Small intestine (tissue), 7 donors: ENCODE measurements at regions not wholly inside any gene's neighbourhood (a gene's known extent, or its start where the extent isn't known, plus 50 kb on each side); places are given as distances from the start of the nearest gene placed in this dataset.
"Not testable (repeated sequence)": the region's sequence is repeated elsewhere in the genome, so short reads cannot be mapped to it uniquely, and the experiment has no call there.

Experiments used
- DNase-seq, 2 donors: peaks; one replicate each; pipeline versions ENCODE4 v3.0.0 to v3.0.0-alpha.2; 2013
- FAIRE-seq: peaks from 2 replicates; lab custom pipeline; 2012; peaks lifted over from hg19 to GRCh38; lab: Jason Lieb, UNC
- H3K27ac ChIP-seq, 3 donors: one replicate each; pipeline ENCODE4 v1.5.1; 2013; ENCODE audit warnings: low read length in 2 of 3, mild to moderate bottlenecking in 2 of 3, control low read depth in 1 of 3, inconsistent platforms in 1 of 3, low read depth in 1 of 3, moderate library complexity in 1 of 3
- H3K27me3 ChIP-seq, 3 donors: one replicate each; pipeline ENCODE4 v1.6.1; 2013; ENCODE audit warnings: low read length in 3 of 3, inconsistent platforms in 1 of 3; ENCODE audit not compliant: control insufficient read depth in 3 of 3, insufficient read depth in 3 of 3
- H3K36me3 ChIP-seq, 3 donors: one replicate each; pipeline ENCODE4 v1.6.1; 2013; ENCODE audit warnings: low read length in 3 of 3, inconsistent platforms in 1 of 3, low read depth in 1 of 3, mild to moderate bottlenecking in 1 of 3, moderate library complexity in 1 of 3; ENCODE audit not compliant: control insufficient read depth in 3 of 3, insufficient read depth in 2 of 3
- H3K4me1 ChIP-seq, 3 donors: one replicate each; pipeline ENCODE4 v1.6.1; 2013; ENCODE audit warnings: low read length in 2 of 3, inconsistent platforms in 1 of 3, low read depth in 1 of 3, mild to moderate bottlenecking in 1 of 3, moderate library complexity in 1 of 3; ENCODE audit not compliant: control insufficient read depth in 3 of 3, insufficient read depth in 2 of 3
- H3K4me3 ChIP-seq, 3 donors: one replicate each; pipeline ENCODE4 v1.5.1; 2013; ENCODE audit warnings: low read length in 3 of 3, control low read depth in 1 of 3, inconsistent platforms in 1 of 3, low read depth in 1 of 3, mild to moderate bottlenecking in 1 of 3, moderate library complexity in 1 of 3
- H3K9me3 ChIP-seq, 2 donors: one replicate each; pipeline ENCODE4 v1.6.1; 2013; ENCODE audit warnings: low read depth in 1 of 2, low read length in 1 of 2; ENCODE audit not compliant: control insufficient read depth in 2 of 2, insufficient read depth in 1 of 2
- WGBS, 3 donors: extraction: QIAGEN DNeasy Blood & Tissue Kit; methylation state at CpG; one replicate each; pipeline ENCODE4 v1.1.7; 2013; 5-methylcytosine and 5-hydroxymethylcytosine counted together
- donor health status: healthy with polysubstance abuse.
- donor health status: control.
- donor health status: control.
- donor health status: Bipolar disorder and iron deficiency.
- donor health status: healthy.

GRCh38 chr10:44278837-44279324 lies 106.0 kb downstream of the CXCL12 start:
- Histone ChIP-seq H3K9me3 (no peaks in the 10 kb centered on the region), H3K36me3 (no peaks in the 10 kb centered on the region), H3K4me1 (no peaks in the 10 kb centered on the region), H3K27me3 (no peaks in the 10 kb centered on the region), H3K4me3 (no peak overlapping the region), H3K27ac (no peak overlapping the region)
- no peak for DNase-seq
- FAIRE-seq: no peak
- WGBS, 3 donors: 80 to 83% (median 81%) methylated on average over 3 to 5 of the region's 5 CpGs

- H3K27me3 ChIP-seq, H3K4me1 ChIP-seq, FAIRE-seq, H3K36me3 ChIP-seq, H3K4me3 ChIP-seq, DNase-seq, H3K27ac ChIP-seq: not testable (repeated sequence)
- peaks cover 0 to 11% of the 10 kb centered on the region in 2 donors for H3K9me3 ChIP-seq
- WGBS, 3 donors: 84 to 91% (median 84%) methylated on average over 11 to 14 of the region's 16 CpGs
Measured at GRCh38 chr10:44268435-44268948, 116.4 kb downstream of the CXCL12 start.

- no peak overlapping the region for H3K4me3 ChIP-seq
- no peak for FAIRE-seq
- H3K27ac ChIP-seq: no peak overlapping the region
- DNase-seq: no peak
- H3K4me1 ChIP-seq: peaks cover 0 to 2% (median 2%) of the 10 kb centered on the region in 3 donors
- H3K36me3 ChIP-seq: no peaks in the 10 kb centered on the region
- peaks cover 0 to 14% of the 10 kb centered on the region in 2 donors for H3K9me3 ChIP-seq
- no peaks in the 10 kb centered on the region for H3K27me3 ChIP-seq
- 83 to 86% (median 85%) methylated on average over 3 of the region's 3 CpGs for WGBS, 3 donors
Measured at GRCh38 chr10:44267007-44267406, 117.9 kb downstream of the CXCL12 start.

- DNase-seq (no peak), FAIRE-seq (no peak)
- WGBS, 3 donors: 63 to 83% (median 78%) methylated on average over 4 of the region's 4 CpGs
- H3K27me3 ChIP-seq: no peaks in the 10 kb centered on the region
- H3K4me3 ChIP-seq: no peak overlapping the region
- no peaks in the 10 kb centered on the region for H3K36me3 ChIP-seq
- peaks cover 0 to 14% of the 10 kb centered on the region in 2 donors for H3K9me3 ChIP-seq
- H3K27ac ChIP-seq: no peak overlapping the region
- peaks cover 0 to 9% (median 2%) of the 10 kb centered on the region in 3 donors for H3K4me1 ChIP-seq
Measured at GRCh38 chr10:44264244-44264643, 120.7 kb downstream of the CXCL12 start.

DNA sequence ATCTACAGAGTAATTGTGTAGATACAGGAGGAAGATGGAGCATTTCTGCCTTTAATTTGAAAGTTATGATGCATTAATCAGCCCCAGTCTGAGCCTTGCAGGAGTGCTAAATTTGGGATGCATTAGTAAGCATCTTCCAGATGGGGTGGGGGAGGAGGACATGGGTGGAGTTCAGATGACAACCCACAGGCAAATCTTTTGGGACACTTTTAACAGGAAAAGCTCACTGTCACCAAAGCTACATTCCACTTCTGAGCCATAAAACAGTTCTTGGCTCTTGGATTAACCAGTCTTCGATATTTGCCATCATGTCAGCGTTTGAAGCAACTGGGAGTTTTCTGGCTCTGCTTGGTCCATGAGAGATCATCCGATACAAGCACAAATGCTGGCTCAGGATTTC lies 121.1 kb downstream of the CXCL12 start:
- Histone ChIP-seq H3K4me1 (peaks cover 0 to 13% (median 2%) of the 10 kb centered on the region in 3 donors), H3K27ac (no peak overlapping the region), H3K36me3 (no peaks in the 10 kb centered on the region), H3K27me3 (no peaks in the 10 kb centered on the region), H3K4me3 (no peak overlapping the region), H3K9me3 (peaks cover 0 to 14% of the 10 kb centered on the region in 2 donors)
- DNase-seq (no peak), FAIRE-seq (no peak)
- WGBS, 3 donors: 71 to 90% (median 78%) methylated on average over 3 of the region's 3 CpGs

- peaks cover 0 to 20% (median 2%) of the 10 kb centered on the region in 3 donors for H3K4me1 ChIP-seq
- peaks cover 0 to 14% of the 10 kb centered on the region in 2 donors for H3K9me3 ChIP-seq
- no peaks in the 10 kb centered on the region for H3K36me3 ChIP-seq
- WGBS, 3 donors: 79 to 94% (median 87%) methylated on average over 6 of the region's 6 CpGs
- DNase-seq (no peak), FAIRE-seq (no peak)
- no peak overlapping the region for H3K4me3 ChIP-seq
- no peak overlapping the region for H3K27ac ChIP-seq
- H3K27me3 ChIP-seq: no peaks in the 10 kb centered on the region
Measured at GRCh38 chr10:44262551-44263251, 122.2 kb downstream of the CXCL12 start.

- Histone ChIP-seq H3K4me3 (no peak overlapping the region), H3K36me3 (no peaks in the 10 kb centered on the region), H3K4me1 (peaks cover 0 to 20% (median 2%) of the 10 kb centered on the region in 3 donors), H3K27ac (peak overlapping the region in 1 of 3 donors; percentile 17), H3K9me3 (peaks cover 0 to 9% of the 10 kb centered on the region in 2 donors), H3K27me3 (no peaks in the 10 kb centered on the region)
- FAIRE-seq (no peak), DNase-seq (peak in 1 of 2 donors; percentile 19)
- 56 to 71% (median 60%) methylated on average over 7 of the region's 7 CpGs for WGBS, 3 donors
Measured at GRCh38 chr10:44261710-44262455, 123.0 kb downstream of the CXCL12 start.

DNA sequence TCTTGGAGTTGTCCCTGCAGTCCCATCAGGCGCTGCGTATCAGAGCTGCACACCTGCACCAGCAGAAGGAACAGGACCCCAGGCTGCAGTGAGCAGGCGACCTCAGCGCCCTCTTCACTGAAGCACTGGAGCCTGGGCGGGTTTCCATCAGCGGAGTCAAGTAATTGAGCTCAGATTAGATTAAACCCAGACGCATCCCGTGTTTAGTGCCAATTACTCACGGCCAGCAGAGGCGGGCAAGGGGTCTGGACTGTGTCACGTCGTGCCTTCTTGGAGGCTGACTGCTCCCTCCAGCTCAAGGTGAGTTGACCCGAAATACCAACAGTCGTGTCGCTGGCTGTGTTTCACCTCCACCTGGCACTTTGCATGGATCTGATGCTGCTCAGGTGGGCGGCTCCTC lies 123.6 kb downstream of the CXCL12 start:
- Histone ChIP-seq H3K27ac (peak overlapping the region in 1 of 3 donors; percentile 17), H3K4me3 (no peak overlapping the region)
- FAIRE-seq: no peak

More for the DNA sequence above, 123.6 kb downstream of the CXCL12 start:
- no peak for DNase-seq
- H3K27me3 ChIP-seq: no peaks in the 10 kb centered on the region
- H3K9me3 ChIP-seq: peaks cover 0 to 3% of the 10 kb centered on the region in 2 donors
- H3K36me3 ChIP-seq: no peaks in the 10 kb centered on the region
- H3K4me1 ChIP-seq: peaks cover 0 to 20% (median 2%) of the 10 kb centered on the region in 3 donors
- WGBS, 3 donors: 75 to 81% (median 76%) methylated on average over 16 of the region's 16 CpGs
